Body of pancreas (tissue), 4 donors: ENCODE measurements at regions not wholly inside any gene's neighbourhood (a gene's known extent, or its start where the extent isn't known, plus 50 kb on each side); places are given as distances from the start of the nearest gene placed in this dataset.

ENCODE experiments used
- POLR2A ChIP-seq, 3 donors: fragments of 450-650 bp; IDR thresholded peaks; one replicate each; pipeline ENCODE4 v1.6.1; 2016; ENCODE audit warnings: antibody characterized with exemption in 3 of 3, mild to moderate bottlenecking in 2 of 3
- TF ChIP-seq, protein P1 (sequence below), 7 experiments: fragments of 450-650 bp in 4 of 7; fragments of 200-600 bp in 3 of 7; sonication (generic) in 3 of 7; IDR thresholded peaks; one replicate each; pipeline ENCODE4 v1.5.1; 2016 to 2019; ENCODE audit warnings: antibody characterized with exemption in 7 of 7

- TF ChIP-seq, protein P1, sequence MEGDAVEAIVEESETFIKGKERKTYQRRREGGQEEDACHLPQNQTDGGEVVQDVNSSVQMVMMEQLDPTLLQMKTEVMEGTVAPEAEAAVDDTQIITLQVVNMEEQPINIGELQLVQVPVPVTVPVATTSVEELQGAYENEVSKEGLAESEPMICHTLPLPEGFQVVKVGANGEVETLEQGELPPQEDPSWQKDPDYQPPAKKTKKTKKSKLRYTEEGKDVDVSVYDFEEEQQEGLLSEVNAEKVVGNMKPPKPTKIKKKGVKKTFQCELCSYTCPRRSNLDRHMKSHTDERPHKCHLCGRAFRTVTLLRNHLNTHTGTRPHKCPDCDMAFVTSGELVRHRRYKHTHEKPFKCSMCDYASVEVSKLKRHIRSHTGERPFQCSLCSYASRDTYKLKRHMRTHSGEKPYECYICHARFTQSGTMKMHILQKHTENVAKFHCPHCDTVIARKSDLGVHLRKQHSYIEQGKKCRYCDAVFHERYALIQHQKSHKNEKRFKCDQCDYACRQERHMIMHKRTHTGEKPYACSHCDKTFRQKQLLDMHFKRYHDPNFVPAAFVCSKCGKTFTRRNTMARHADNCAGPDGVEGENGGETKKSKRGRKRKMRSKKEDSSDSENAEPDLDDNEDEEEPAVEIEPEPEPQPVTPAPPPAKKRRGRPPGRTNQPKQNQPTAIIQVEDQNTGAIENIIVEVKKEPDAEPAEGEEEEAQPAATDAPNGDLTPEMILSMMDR (IDR thresholded peaks at IDR 0.05), result no peak
- no peak for TF ChIP-seq POLR2A (IDR thresholded peaks at IDR 0.05)
Observed at GRCh38 chr7:86968618-86969017, 90.8 kb downstream of the ELAPOR2 start.
